Trophoblast cell (in vitro differentiated cells and primary cell): ENCODE measurements at regions not wholly inside any gene's neighbourhood (a gene's known extent, or its start where the extent isn't known, plus 50 kb on each side); places are given as distances from the start of the nearest gene placed in this dataset.

Source experiments
- DNase-seq, 2 donors: peaks; one replicate each; pipeline ENCODE4 v3.0.0-alpha.2; 2016
- H2AFZ ChIP-seq: 2 replicates; pipeline ENCODE4 v1.6.1; 2013; ENCODE audit warnings: low read length, moderate library complexity, mild to moderate bottlenecking; ENCODE audit not compliant: insufficient read depth, poor library complexity
- H2AK5ac ChIP-seq: 2 replicates; pipeline ENCODE4 v1.6.1; 2013; ENCODE audit warnings: mild to moderate bottlenecking, low read length
- H2BK120ac ChIP-seq: 2 replicates; pipeline ENCODE4 v1.6.1; 2013; ENCODE audit warnings: low read length, mild to moderate bottlenecking, moderate library complexity; ENCODE audit not compliant: insufficient read depth, poor library complexity
- H2BK12ac ChIP-seq: 2 replicates; pipeline ENCODE4 v1.6.1; 2013; ENCODE audit warnings: mild to moderate bottlenecking, low read length, moderate library complexity
- H2BK5ac ChIP-seq: 2 replicates; pipeline ENCODE4 v1.6.1; 2013; ENCODE audit warnings: low read length, low read depth, moderate library complexity, mild to moderate bottlenecking; ENCODE audit not compliant: poor library complexity
- H3K14ac ChIP-seq: 2 replicates; pipeline ENCODE4 v1.6.1; 2013; ENCODE audit warnings: mild to moderate bottlenecking, low read length
- H3K18ac ChIP-seq: 2 replicates; pipeline ENCODE4 v1.6.1; 2013; ENCODE audit warnings: mild to moderate bottlenecking, low read length
- H3K23ac ChIP-seq: 2 replicates; pipeline ENCODE4 v1.6.1; 2013; ENCODE audit warnings: low read length
- H3K27ac ChIP-seq: 2 replicates; pipeline ENCODE4 v1.5.1; 2013; ENCODE audit warnings: low read depth, mild to moderate bottlenecking, inconsistent platforms, low read length, moderate library complexity
- H3K27me3 ChIP-seq: 2 replicates; pipeline ENCODE4 v1.6.1; 2013; ENCODE audit warnings: inconsistent platforms, mild to moderate bottlenecking, low read length, moderate library complexity; ENCODE audit not compliant: insufficient read depth
- H3K36me3 ChIP-seq, 2 experiments: 1 replicate in 1 of 2; 2 replicates in 1 of 2; pipeline ENCODE4 v1.6.1; 2013; ENCODE audit warnings: low read length in 2 of 2, mild to moderate bottlenecking in 2 of 2, moderate library complexity in 1 of 2; ENCODE audit not compliant: insufficient read depth in 2 of 2, control insufficient read depth in 1 of 2
- H3K4ac ChIP-seq: 2 replicates; pipeline ENCODE4 v1.6.1; 2013; ENCODE audit warnings: low read depth, mild to moderate bottlenecking, low read length, moderate library complexity
- H3K4me1 ChIP-seq, 2 experiments: 1 replicate in 1 of 2; 2 replicates in 1 of 2; pipeline ENCODE4 v1.6.1; 2013; ENCODE audit warnings: low read length in 2 of 2, mild to moderate bottlenecking in 2 of 2, moderate library complexity in 1 of 2; ENCODE audit not compliant: insufficient read depth in 2 of 2, control insufficient read depth in 1 of 2
- H3K4me2 ChIP-seq: 2 replicates; pipeline ENCODE4 v1.6.1; 2013; ENCODE audit warnings: inconsistent platforms, mild to moderate bottlenecking, low read length, moderate library complexity
- H3K4me3 ChIP-seq: 2 replicates; pipeline ENCODE4 v1.5.1; 2013; ENCODE audit warnings: mild to moderate bottlenecking, low read depth, low read length, inconsistent platforms
- H3K79me1 ChIP-seq: one replicate; pipeline ENCODE4 v1.6.1; 2013; ENCODE audit warnings: low read length
- H3K79me2 ChIP-seq: 2 replicates; pipeline ENCODE4 v1.6.1; 2013; ENCODE audit warnings: low read length, mild to moderate bottlenecking; ENCODE audit not compliant: control insufficient read depth, insufficient read depth, poor library complexity
- H3K9ac ChIP-seq: 2 replicates; pipeline ENCODE4 v1.6.1; 2013; ENCODE audit warnings: mild to moderate bottlenecking, low read length
- H3K9me3 ChIP-seq: 2 replicates; pipeline ENCODE4 v1.6.1; 2013; ENCODE audit warnings: low read depth, mild to moderate bottlenecking, control low read depth, inconsistent platforms, low read length; ENCODE audit not compliant: insufficient read depth
- H4K12ac ChIP-seq: 2 replicates; pipeline ENCODE4 v1.6.1; 2013; ENCODE audit warnings: low read depth, mild to moderate bottlenecking, low read length, moderate library complexity
- H4K8ac ChIP-seq: 2 replicates; pipeline ENCODE4 v1.6.1; 2013; ENCODE audit warnings: low read depth, mild to moderate bottlenecking, low read length, moderate library complexity
- H4K91ac ChIP-seq: one replicate; pipeline ENCODE4 v1.6.1; 2013; ENCODE audit warnings: low read depth, mild to moderate bottlenecking, low read length, moderate library complexity
- WGBS: extraction: QIAGEN DNeasy Blood & Tissue Kit; methylation state at CpG from one replicate; pipeline ENCODE4 v1.1.7; 2013; ENCODE audit warnings: missing lambda C conversion rate; ENCODE audit not compliant: insufficient read length, insufficient coverage; ENCODE audit errors: extremely low coverage; 5-methylcytosine and 5-hydroxymethylcytosine counted together

- Histone ChIP-seq H3K14ac (no peak overlapping the region), H3K4ac (no peak overlapping the region), H3K23ac (no peak overlapping the region), H4K8ac (no peak overlapping the region), H3K36me3 (no peaks in the 10 kb centered on the region), H3K79me2 (no peaks in the 10 kb centered on the region), H3K79me1 (peaks cover 2% of the 10 kb centered on the region), H3K18ac (no peak overlapping the region), H3K4me2 (no peak overlapping the region), H3K4me1 (peaks cover 0 to 4% of the 10 kb centered on the region in 2 experiments), H3K27ac (no peak overlapping the region), H4K12ac (no peak overlapping the region), H3K27me3 (no peaks in the 10 kb centered on the region), H3K9ac (no peak overlapping the region), H3K4me3 (no peak overlapping the region), H2BK12ac (no peak overlapping the region), H2AK5ac (no peak overlapping the region), H4K91ac (no peak overlapping the region), H3K9me3 (no peaks in the 10 kb centered on the region), H2BK120ac (no peak overlapping the region), H2BK5ac (no peak overlapping the region), H2AFZ (no peak overlapping the region)
- no CpG with 5 or more reads among the region's 13 CpGs for WGBS
- DNase-seq = no peak
Measured at GRCh38 chr16:85988723-85989313, 89.9 kb downstream of the IRF8 start.

- H2AFZ ChIP-seq = no peak overlapping the region
- no peak overlapping the region for H4K91ac ChIP-seq
- H3K9ac ChIP-seq = no peak overlapping the region
- no peaks in the 10 kb centered on the region for H3K9me3 ChIP-seq
- H2BK120ac ChIP-seq = no peak overlapping the region
- no peak overlapping the region for H3K27ac ChIP-seq
- H3K36me3 ChIP-seq = no peaks in the 10 kb centered on the region
- H4K12ac ChIP-seq = no peak overlapping the region
- H3K4me2 ChIP-seq = no peak overlapping the region
- H2BK5ac ChIP-seq = no peak overlapping the region
- H3K4ac ChIP-seq = no peak overlapping the region
- no peak overlapping the region for H3K14ac ChIP-seq
- H2BK12ac ChIP-seq = no peak overlapping the region
- H3K79me2 ChIP-seq = no peaks in the 10 kb centered on the region
- H3K79me1 ChIP-seq = peaks cover 2% of the 10 kb centered on the region
- H3K27me3 ChIP-seq = no peaks in the 10 kb centered on the region
- H2AK5ac ChIP-seq = no peak overlapping the region
- H3K4me1 ChIP-seq = peaks cover 0 to 4% of the 10 kb centered on the region in 2 experiments
- no peak overlapping the region for H3K23ac ChIP-seq
- H4K8ac ChIP-seq = no peak overlapping the region
- DNase-seq = no peak
- no peak overlapping the region for H3K4me3 ChIP-seq
- no peak overlapping the region for H3K18ac ChIP-seq
- no CpG with 5 or more reads among the region's 5 CpGs for WGBS
Measured at GRCh38 chr16:85989376-85989775, 90.4 kb downstream of the IRF8 start.

DNA sequence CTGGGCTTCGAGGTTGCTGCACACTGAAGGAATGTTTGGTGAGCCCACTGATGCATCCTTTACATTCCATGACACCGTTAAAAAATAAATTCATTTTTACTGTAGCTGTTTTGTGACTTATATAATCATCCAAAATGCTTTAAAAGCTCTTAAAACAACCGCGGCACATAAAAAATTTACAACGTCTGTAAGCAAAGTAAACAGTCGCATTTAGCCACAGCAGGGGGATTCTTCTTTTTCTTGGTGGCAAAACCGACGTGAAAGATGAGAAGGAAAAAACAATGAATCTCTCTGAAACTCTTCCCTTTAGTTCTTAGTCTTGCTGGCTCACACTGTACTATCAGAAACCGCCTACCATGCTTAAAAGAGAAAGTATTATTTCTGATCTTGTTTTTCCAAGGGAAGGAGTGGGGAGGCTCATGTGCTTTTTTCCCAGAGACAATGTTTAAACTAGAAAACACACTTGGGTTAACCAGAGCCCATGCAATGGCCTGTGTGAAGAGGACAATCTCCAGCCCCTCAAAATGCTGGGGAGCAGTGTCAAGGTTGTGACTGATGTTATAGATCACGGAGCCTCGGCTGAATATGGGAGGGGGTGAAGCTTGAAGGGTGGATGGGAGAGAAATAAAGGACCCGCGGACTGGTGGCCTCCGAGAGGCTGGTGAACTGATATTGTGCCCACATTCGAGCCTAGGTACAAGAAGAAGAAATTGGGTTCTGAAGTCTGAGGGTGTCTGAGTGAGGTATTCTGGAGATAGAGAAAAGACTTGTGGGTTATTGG, 91.1 kb downstream of the IRF8 start:
- Histone ChIP-seq H3K79me2 (no peaks in the 10 kb centered on the region), H3K23ac (no peak overlapping the region), H4K91ac (no peak overlapping the region), H3K27ac (no peak overlapping the region), H2BK12ac (no peak overlapping the region), H3K79me1 (peaks cover 2% of the 10 kb centered on the region), H3K4me1 (peaks cover 0 to 2% of the 10 kb centered on the region in 2 experiments), H4K8ac (no peak overlapping the region), H3K27me3 (no peaks in the 10 kb centered on the region), H2AFZ (no peak overlapping the region), H3K4ac (no peak overlapping the region), H3K9me3 (no peaks in the 10 kb centered on the region), H3K4me3 (no peak overlapping the region), H3K4me2 (no peak overlapping the region), H3K18ac (no peak overlapping the region), H4K12ac (no peak overlapping the region), H3K14ac (no peak overlapping the region), H2AK5ac (no peak overlapping the region), H3K36me3 (no peaks in the 10 kb centered on the region), H3K9ac (no peak overlapping the region), H2BK5ac (no peak overlapping the region), H2BK120ac (no peak overlapping the region)
- WGBS = no CpG with 5 or more reads among the region's 15 CpGs
- DNase-seq = no peak

- Histone ChIP-seq H3K23ac (no peak overlapping the region), H3K9me3 (no peaks in the 10 kb centered on the region), H3K4me2 (no peak overlapping the region), H3K79me2 (no peaks in the 10 kb centered on the region), H2AK5ac (no peak overlapping the region), H4K91ac (no peak overlapping the region), H4K8ac (no peak overlapping the region), H3K9ac (no peak overlapping the region), H3K4me1 (no peaks in the 10 kb centered on the region), H3K18ac (no peak overlapping the region), H2AFZ (no peak overlapping the region), H3K4me3 (no peak overlapping the region), H2BK120ac (no peak overlapping the region), H2BK12ac (no peak overlapping the region), H3K4ac (no peak overlapping the region), H4K12ac (no peak overlapping the region), H3K14ac (no peak overlapping the region), H3K27ac (no peak overlapping the region), H3K36me3 (no peaks in the 10 kb centered on the region), H3K27me3 (no peaks in the 10 kb centered on the region), H3K79me1 (peaks cover 2% of the 10 kb centered on the region), H2BK5ac (no peak overlapping the region)
- no CpG with 5 or more reads among the region's 12 CpGs for WGBS
- no peak for DNase-seq
Measured at GRCh38 chr16:85990861-85991301, 91.9 kb downstream of the IRF8 start.
